ENCODE measurements at regions not wholly inside any gene's neighbourhood (a gene's known extent, or its start where the extent isn't known, plus 50 kb on each side); places are given as distances from the start of the nearest gene placed in this dataset.

DNA sequence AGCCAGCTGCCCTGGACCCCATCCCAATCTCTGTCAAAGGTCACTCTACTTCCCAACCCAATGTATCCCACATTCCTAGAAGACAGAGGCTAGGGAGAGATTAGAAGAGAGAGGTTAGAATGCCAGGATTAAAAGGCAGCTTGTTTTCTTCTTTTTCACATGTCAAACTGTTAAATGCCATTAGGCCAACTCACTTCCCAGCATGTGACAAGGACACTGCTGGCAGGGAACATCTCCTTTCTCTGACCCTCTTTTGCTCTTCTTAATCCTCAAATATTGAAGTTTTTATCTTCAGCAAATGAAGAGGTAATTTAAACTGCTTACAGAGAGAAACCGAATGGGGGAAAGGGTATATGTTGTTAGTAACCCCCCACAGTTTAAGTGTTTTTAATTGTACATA lies 89.1 kb downstream of the BBS10 start:
- TF ChIP-seq CTCF (conservative IDR thresholded peaks at IDR 0.05) (no peak), EZH2 (IDR thresholded peaks at IDR 0.05; ENCODE audit: low read depth) (no peak)

Data from PC-9 (cell line).